CD4-positive, alpha-beta T cell treated with Interleukin-15 for 4 hours (primary cell): ENCODE measurements at regions not wholly inside any gene's neighbourhood (a gene's known extent, or its start where the extent isn't known, plus 50 kb on each side); places are given as distances from the start of the nearest gene placed in this dataset.

ENCODE experiments used
- DNase-seq: peaks from one replicate; pipeline ENCODE4 v3.0.0-alpha.2; 2020; ENCODE audit warnings: low spot score

GRCh38 chrX:131778269-131779218, 234.7 kb downstream of the OR13H1 start:
- no peak for DNase-seq

- DNase-seq: no peak
Observed at GRCh38 chrX:131779306-131779705, 235.4 kb downstream of the OR13H1 start.

- DNase-seq: no peak
Observed at GRCh38 chrX:131779741-131780140, 235.9 kb downstream of the OR13H1 start.

- DNase-seq: no peak
Observed at GRCh38 chrX:131782646-131783045, 238.8 kb downstream of the OR13H1 start.

GRCh38 chrX:131783555-131784308, 239.4 kb upstream of the STK26 start:
- DNase-seq: no peak

GRCh38 chrX:131789664-131790063, 233.4 kb upstream of the STK26 start:
- DNase-seq: no peak

GRCh38 chrX:131791608-131792355, 231.3 kb upstream of the STK26 start:
- no peak for DNase-seq

GRCh38 chrX:131792356-131792749, 230.7 kb upstream of the STK26 start:
- no peak for DNase-seq

GRCh38 chrX:131792789-131793462, 230.2 kb upstream of the STK26 start:
- DNase-seq: no peak

- no peak for DNase-seq
Observed at GRCh38 chrX:131795442-131796229, 227.5 kb upstream of the STK26 start.

- DNase-seq: no peak
Observed at GRCh38 chrX:131801066-131801465, 222.0 kb upstream of the STK26 start.

GRCh38 chrX:131801911-131802310, 221.2 kb upstream of the STK26 start:
- DNase-seq: no peak

GRCh38 chrX:131802836-131803626, 220.1 kb upstream of the STK26 start:
- peak; percentile 13 for DNase-seq

GRCh38 chrX:131812847-131813825, 210.0 kb upstream of the STK26 start:
- DNase-seq: peak; percentile 86

GRCh38 chrX:131816551-131817136, 206.5 kb upstream of the STK26 start:
- peak; percentile 84 for DNase-seq

- DNase-seq: no peak
Observed at GRCh38 chrX:131818297-131818936, 204.7 kb upstream of the STK26 start.

GRCh38 chrX:131821945-131822622, 201.0 kb upstream of the STK26 start:
- DNase-seq: no peak
